ENCODE measurements at regions not wholly inside any gene's neighbourhood (a gene's known extent, or its start where the extent isn't known, plus 50 kb on each side); places are given as distances from the start of the nearest gene placed in this dataset.
A peak's percentile ranks its signal among the peaks of the same experiment; 100 is the strongest.

- no peak overlapping the region for H3K27ac ChIP-seq (ENCODE audit: low read length, poor library complexity, severe bottlenecking)
Measured at GRCh38 chr6:140101367-140101766, 726.9 kb upstream of the CITED2 start.

GRCh38 chr6:140095532-140095931, 721.1 kb upstream of the CITED2 start:
- H3K14ac ChIP-seq (ENCODE audit: low read length in 2 of 2) = no peak overlapping the region
- no peak overlapping the region for H2BK120ac ChIP-seq (ENCODE audit: low read depth, low read length)
- H3K27ac ChIP-seq (ENCODE audit: low read length, poor library complexity, severe bottlenecking) = no peak overlapping the region
- H3K4me3 ChIP-seq (ENCODE audit: insufficient read depth in 1 of 2, low read depth in 1 of 2, low read length in 2 of 2) = no peak overlapping the region
- no peak for DNase-seq
- no peaks in the 10 kb centered on the region for H3K79me1 ChIP-seq (replicated peaks; ENCODE audit: low read length, poor library complexity, severe bottlenecking)
- no peak overlapping the region for H2BK12ac ChIP-seq (ENCODE audit: low read length in 2 of 2)
- H3K4ac ChIP-seq (ENCODE audit: low read depth in 1 of 2, low read length in 2 of 2) = no peak overlapping the region
- H3K36me3 ChIP-seq (ENCODE audit: control insufficient read depth in 1 of 2, insufficient read depth in 2 of 2, low read depth in 1 of 2, low read length in 2 of 2) = no peaks in the 10 kb centered on the region
- 100% methylated on average over 1 of the region's 2 CpGs for WGBS
- no peak overlapping the region for H3K4me2 ChIP-seq (ENCODE audit: low read length, poor library complexity, severe bottlenecking)
- H4K91ac ChIP-seq (ENCODE audit: low read length) = no peak overlapping the region
- H2AFZ ChIP-seq (ENCODE audit: low read depth, low read length) = no peak overlapping the region
- H3K9ac ChIP-seq (ENCODE audit: low read length) = no peak overlapping the region
- H3K18ac ChIP-seq (ENCODE audit: low read depth in 1 of 2, low read length in 2 of 2) = no peak overlapping the region
- H2BK15ac ChIP-seq (ENCODE audit: low read depth, poor library complexity, severe bottlenecking) = no peak overlapping the region
- H4K8ac ChIP-seq (ENCODE audit: low read length) = no peak overlapping the region
- H3K9me3 ChIP-seq (ENCODE audit: control insufficient read depth, low read length) = no peaks in the 10 kb centered on the region
- H3K4me1 ChIP-seq (ENCODE audit: control insufficient read depth, insufficient read depth, low read depth, low read length) = no peaks in the 10 kb centered on the region
- H3K23ac ChIP-seq (ENCODE audit: low read length in 2 of 2) = no peak overlapping the region
- no peaks in the 10 kb centered on the region for H3K27me3 ChIP-seq (ENCODE audit: control insufficient read depth in 1 of 2, insufficient read depth in 1 of 2, low read length in 2 of 2)
- H2BK5ac ChIP-seq (ENCODE audit: low read depth, low read length, poor library complexity, severe bottlenecking) = no peak overlapping the region
- H2AK5ac ChIP-seq (ENCODE audit: low read length, severe bottlenecking) = no peak overlapping the region

More at GRCh38 chr6:140101367-140101766, 726.9 kb upstream of the CITED2 start:
- Histone ChIP-seq H3K36me3 (ENCODE audit: control insufficient read depth in 1 of 2, insufficient read depth in 2 of 2, low read depth in 1 of 2, low read length in 2 of 2) (no peaks in the 10 kb centered on the region), H3K9ac (ENCODE audit: low read length) (no peak overlapping the region), H2AFZ (ENCODE audit: low read depth, low read length) (no peak overlapping the region), H3K4me2 (ENCODE audit: low read length, poor library complexity, severe bottlenecking) (no peak overlapping the region), H4K8ac (ENCODE audit: low read length) (no peak overlapping the region), H3K23ac (ENCODE audit: low read length in 2 of 2) (no peak overlapping the region), H3K4ac (ENCODE audit: low read depth in 1 of 2, low read length in 2 of 2) (no peak overlapping the region), H3K27me3 (ENCODE audit: control insufficient read depth in 1 of 2, insufficient read depth in 1 of 2, low read length in 2 of 2) (no peaks in the 10 kb centered on the region), H2BK120ac (ENCODE audit: low read depth, low read length) (no peak overlapping the region), H3K4me3 (ENCODE audit: insufficient read depth in 1 of 2, low read depth in 1 of 2, low read length in 2 of 2) (no peak overlapping the region), H2BK15ac (ENCODE audit: low read depth, poor library complexity, severe bottlenecking) (no peak overlapping the region), H3K4me1 (ENCODE audit: control insufficient read depth, insufficient read depth, low read depth, low read length) (no peaks in the 10 kb centered on the region), H3K9me3 (ENCODE audit: control insufficient read depth, low read length) (no peaks in the 10 kb centered on the region), H4K91ac (ENCODE audit: low read length) (no peak overlapping the region), H2BK12ac (ENCODE audit: low read length in 2 of 2) (peak overlapping the region in 1 of 2 experiments; percentile 21), H3K79me1 (replicated peaks; ENCODE audit: low read length, poor library complexity, severe bottlenecking) (no peaks in the 10 kb centered on the region), H3K14ac (ENCODE audit: low read length in 2 of 2) (no peak overlapping the region), H2BK5ac (ENCODE audit: low read depth, low read length, poor library complexity, severe bottlenecking) (no peak overlapping the region), H2AK5ac (ENCODE audit: low read length, severe bottlenecking) (no peak overlapping the region), H3K18ac (ENCODE audit: low read depth in 1 of 2, low read length in 2 of 2) (no peak overlapping the region)
- WGBS = 74% methylated on average over 1 of the region's 3 CpGs
- DNase-seq = peak; percentile 8

- H3K79me1 ChIP-seq (replicated peaks; ENCODE audit: low read length, poor library complexity, severe bottlenecking) = no peaks in the 10 kb centered on the region
- no peaks in the 10 kb centered on the region for H3K9me3 ChIP-seq (ENCODE audit: control insufficient read depth, low read length)
- no peak overlapping the region for H2AFZ ChIP-seq (ENCODE audit: low read depth, low read length)
- no peak for DNase-seq
- no CpG with 5 or more reads among the region's 1 CpG for WGBS
- no peak overlapping the region for H2BK15ac ChIP-seq (ENCODE audit: low read depth, poor library complexity, severe bottlenecking)
- H3K4me3 ChIP-seq (ENCODE audit: insufficient read depth in 1 of 2, low read depth in 1 of 2, low read length in 2 of 2) = no peak overlapping the region
- H4K8ac ChIP-seq (ENCODE audit: low read length) = no peak overlapping the region
- H3K4me2 ChIP-seq (ENCODE audit: low read length, poor library complexity, severe bottlenecking) = no peak overlapping the region
- H2BK120ac ChIP-seq (ENCODE audit: low read depth, low read length) = no peak overlapping the region
- H3K18ac ChIP-seq (ENCODE audit: low read depth in 1 of 2, low read length in 2 of 2) = no peak overlapping the region
- H3K27ac ChIP-seq (ENCODE audit: low read length, poor library complexity, severe bottlenecking) = no peak overlapping the region
- H3K14ac ChIP-seq (ENCODE audit: low read length in 2 of 2) = no peak overlapping the region
- no peak overlapping the region for H2BK12ac ChIP-seq (ENCODE audit: low read length in 2 of 2)
- H4K91ac ChIP-seq (ENCODE audit: low read length) = no peak overlapping the region
- no peak overlapping the region for H3K9ac ChIP-seq (ENCODE audit: low read length)
- H2BK5ac ChIP-seq (ENCODE audit: low read depth, low read length, poor library complexity, severe bottlenecking) = no peak overlapping the region
- no peaks in the 10 kb centered on the region for H3K4me1 ChIP-seq (ENCODE audit: control insufficient read depth, insufficient read depth, low read depth, low read length)
- no peak overlapping the region for H3K4ac ChIP-seq (ENCODE audit: low read depth in 1 of 2, low read length in 2 of 2)
- H2AK5ac ChIP-seq (ENCODE audit: low read length, severe bottlenecking) = no peak overlapping the region
- no peaks in the 10 kb centered on the region for H3K36me3 ChIP-seq (ENCODE audit: control insufficient read depth in 1 of 2, insufficient read depth in 2 of 2, low read depth in 1 of 2, low read length in 2 of 2)
- no peaks in the 10 kb centered on the region for H3K27me3 ChIP-seq (ENCODE audit: control insufficient read depth in 1 of 2, insufficient read depth in 1 of 2, low read length in 2 of 2)
- no peak overlapping the region for H3K23ac ChIP-seq (ENCODE audit: low read length in 2 of 2)
Measured at GRCh38 chr6:140091895-140092294, 717.4 kb upstream of the CITED2 start.

GRCh38 chr6:140090871-140091270, 716.4 kb upstream of the CITED2 start:
- Histone ChIP-seq H3K9ac (ENCODE audit: low read length) (no peak overlapping the region), H3K27ac (ENCODE audit: low read length, poor library complexity, severe bottlenecking) (no peak overlapping the region), H2AFZ (ENCODE audit: low read depth, low read length) (no peak overlapping the region), H3K36me3 (ENCODE audit: control insufficient read depth in 1 of 2, insufficient read depth in 2 of 2, low read depth in 1 of 2, low read length in 2 of 2) (no peaks in the 10 kb centered on the region), H3K79me1 (replicated peaks; ENCODE audit: low read length, poor library complexity, severe bottlenecking) (no peaks in the 10 kb centered on the region), H3K9me3 (ENCODE audit: control insufficient read depth, low read length) (no peaks in the 10 kb centered on the region), H3K23ac (ENCODE audit: low read length in 2 of 2) (no peak overlapping the region), H3K4me3 (ENCODE audit: insufficient read depth in 1 of 2, low read depth in 1 of 2, low read length in 2 of 2) (no peak overlapping the region), H4K8ac (ENCODE audit: low read length) (no peak overlapping the region), H4K91ac (ENCODE audit: low read length) (no peak overlapping the region), H2BK5ac (ENCODE audit: low read depth, low read length, poor library complexity, severe bottlenecking) (no peak overlapping the region), H3K4me2 (ENCODE audit: low read length, poor library complexity, severe bottlenecking) (no peak overlapping the region), H2BK120ac (ENCODE audit: low read depth, low read length) (no peak overlapping the region), H3K4ac (ENCODE audit: low read depth in 1 of 2, low read length in 2 of 2) (no peak overlapping the region), H2AK5ac (ENCODE audit: low read length, severe bottlenecking) (no peak overlapping the region), H2BK15ac (ENCODE audit: low read depth, poor library complexity, severe bottlenecking) (no peak overlapping the region), H3K14ac (ENCODE audit: low read length in 2 of 2) (no peak overlapping the region), H3K4me1 (ENCODE audit: control insufficient read depth, insufficient read depth, low read depth, low read length) (no peaks in the 10 kb centered on the region), H2BK12ac (ENCODE audit: low read length in 2 of 2) (no peak overlapping the region), H3K27me3 (ENCODE audit: control insufficient read depth in 1 of 2, insufficient read depth in 1 of 2, low read length in 2 of 2) (no peaks in the 10 kb centered on the region), H3K18ac (ENCODE audit: low read depth in 1 of 2, low read length in 2 of 2) (no peak overlapping the region)
- WGBS = 87% methylated on average over 3 of the region's 3 CpGs
- DNase-seq = no peak
